HG02970 (cell line): ENCODE measurements at regions not wholly inside any gene's neighbourhood (a gene's known extent, or its start where the extent isn't known, plus 50 kb on each side); places are given as distances from the start of the nearest gene placed in this dataset.
"Not testable (repeated sequence)": the region's sequence is repeated elsewhere in the genome, so short reads cannot be mapped to it uniquely, and the experiment has no call there.

ENCODE experiments used
- ATAC-seq: cut with Tn5 transposase; IDR thresholded peaks from one replicate; pipeline ENCODE4 v1.9.1; 2021; ENCODE audit warnings: mild to moderate bottlenecking, moderate library complexity, moderate number of reproducible peaks; ENCODE audit not compliant: unreplicated experiment, low FRiP score

- ATAC-seq, result not testable (repeated sequence)
Measured at GRCh38 chr16:29139901-29140855, 155.3 kb downstream of the LAT start.

GRCh38 chr16:29139261-29139802 is 154.5 kb downstream of the LAT start:
- no peak for ATAC-seq

DNA sequence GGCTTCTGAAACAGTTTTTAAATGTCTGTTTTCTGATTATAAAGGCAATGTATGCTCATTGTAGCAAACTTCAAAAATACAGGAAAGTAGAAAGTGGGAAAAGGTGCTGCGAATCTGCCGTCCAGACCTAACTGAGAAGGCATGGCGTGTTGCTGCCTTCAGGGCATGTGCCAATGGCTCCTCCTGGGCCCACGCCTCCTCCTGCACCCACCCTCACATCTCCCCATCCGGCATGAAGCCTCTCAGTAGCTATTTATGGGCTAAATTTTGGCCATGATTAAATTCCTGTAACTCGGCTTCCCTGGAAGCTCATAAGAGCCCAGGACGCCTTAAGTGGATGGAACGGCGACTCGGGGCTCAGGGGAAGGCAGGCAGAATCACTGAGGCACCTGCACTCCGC is 153.8 kb downstream of the LAT start:
- not testable (repeated sequence) for ATAC-seq

GRCh38 chr16:29137894-29138662 is 153.2 kb downstream of the LAT start:
- ATAC-seq, result not testable (repeated sequence)

DNA sequence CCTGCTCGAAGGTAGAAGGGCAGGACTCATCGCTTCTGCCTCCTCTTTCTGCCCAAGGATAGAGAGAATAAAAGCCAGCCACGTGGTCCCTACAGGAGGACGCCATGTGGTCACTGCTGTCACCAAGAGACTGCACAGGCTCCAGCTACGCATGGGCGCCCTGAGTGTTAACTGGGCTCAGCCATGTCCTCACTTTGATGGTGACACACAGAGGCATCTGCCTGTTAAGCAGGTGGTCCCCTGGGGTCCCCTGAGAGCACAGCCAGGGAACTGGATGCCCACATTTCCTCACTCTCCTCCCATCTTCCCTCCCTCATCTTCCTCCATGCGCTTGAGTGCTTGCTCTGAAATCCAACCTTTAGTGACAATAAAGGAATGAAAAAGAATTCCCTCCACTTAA is 152.6 kb downstream of the LAT start:
- not testable (repeated sequence) for ATAC-seq

- ATAC-seq, result not testable (repeated sequence)
Measured at GRCh38 chr16:29136916-29137315, 152.1 kb downstream of the LAT start.

DNA sequence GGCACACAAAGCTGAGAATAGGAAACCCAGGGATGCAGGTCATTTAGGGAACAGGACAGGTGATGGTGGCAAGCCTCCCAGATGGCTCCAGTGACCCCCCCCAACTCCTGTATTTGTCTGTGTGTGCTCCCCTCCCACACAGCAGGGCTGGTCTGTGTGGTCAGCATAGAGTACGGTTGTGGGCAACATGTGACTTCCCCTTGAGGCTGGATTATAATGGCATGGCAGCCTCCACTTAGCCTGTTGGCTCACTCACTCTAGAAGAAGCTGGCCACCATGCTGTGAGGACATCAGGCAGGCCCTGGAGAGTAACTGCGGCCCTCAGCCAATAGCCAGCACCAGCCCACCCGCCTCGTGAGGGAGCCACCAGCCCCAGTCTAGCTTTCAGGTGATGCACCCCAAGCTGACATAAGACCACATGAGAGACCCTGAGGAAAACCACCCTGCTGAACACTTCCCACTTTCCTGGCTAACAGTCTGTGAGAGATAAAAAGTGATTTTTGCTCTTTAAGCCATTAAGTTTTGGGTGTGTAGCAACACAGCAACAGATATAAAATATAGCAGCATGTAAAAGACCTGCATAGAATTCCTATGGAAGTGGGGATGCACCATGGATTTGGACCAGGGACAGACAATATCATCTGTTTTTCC is 151.3 kb downstream of the LAT start:
- not testable (repeated sequence) for ATAC-seq

- not testable (repeated sequence) for ATAC-seq
Measured at GRCh38 chr16:29135098-29135497, 150.2 kb downstream of the LAT start.

GRCh38 chr16:29133681-29134430 is 149.0 kb downstream of the LAT start:
- ATAC-seq, result not testable (repeated sequence)

GRCh38 chr16:29132869-29133268 is 148.0 kb downstream of the LAT start:
- ATAC-seq, result not testable (repeated sequence)

- ATAC-seq, result not testable (repeated sequence)
Measured at GRCh38 chr16:29132444-29132843, 147.6 kb downstream of the LAT start.

DNA sequence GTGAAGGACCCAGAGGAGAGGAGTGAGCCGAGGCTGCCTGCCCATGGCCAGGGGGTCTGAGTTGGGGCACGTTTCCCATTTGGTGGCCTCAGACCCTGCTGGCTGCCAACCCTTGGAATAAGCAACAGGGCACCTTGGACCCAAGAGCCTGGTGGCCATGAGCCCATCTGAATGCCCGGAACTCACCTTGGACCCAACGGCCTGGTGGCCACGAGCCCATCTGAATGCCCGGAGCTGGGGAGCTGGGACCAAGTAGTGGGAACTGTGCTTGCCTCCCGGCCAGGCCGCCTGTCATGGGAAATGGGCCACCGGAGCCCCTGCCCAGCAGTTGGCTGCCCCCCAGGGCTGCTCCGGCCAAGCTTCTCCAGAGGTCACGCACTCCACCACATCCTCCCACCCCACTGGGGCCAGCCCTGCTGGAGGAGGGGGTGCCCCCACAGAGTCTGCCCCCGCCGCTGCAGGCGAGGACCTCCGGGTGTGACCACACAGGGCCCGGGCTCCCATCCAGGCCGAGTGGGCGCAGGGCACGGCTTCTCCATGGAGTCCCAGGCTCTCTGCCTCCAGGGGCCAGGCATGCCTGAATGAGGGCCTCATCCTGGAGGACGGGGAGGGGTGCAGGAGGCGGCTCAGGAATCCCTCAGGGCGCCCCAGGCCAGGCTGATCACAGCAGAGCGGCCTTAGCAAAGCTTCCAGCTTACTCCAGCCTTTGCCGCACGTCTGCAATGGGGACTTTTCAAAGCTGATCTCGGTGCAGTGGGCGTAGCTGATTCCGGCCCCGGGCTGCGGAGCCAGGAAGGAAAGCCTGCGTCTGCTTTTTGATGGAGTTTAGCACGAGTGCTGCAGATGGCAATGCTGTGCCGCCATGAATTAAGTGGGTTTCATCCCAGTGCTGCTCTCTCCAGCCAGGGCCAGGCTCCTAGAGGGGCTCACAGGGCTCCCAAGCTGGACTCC is 146.3 kb downstream of the LAT start:
- not testable (repeated sequence) for ATAC-seq

GRCh38 chr16:29130131-29130711 is 145.4 kb downstream of the LAT start:
- ATAC-seq, result not testable (repeated sequence)

DNA sequence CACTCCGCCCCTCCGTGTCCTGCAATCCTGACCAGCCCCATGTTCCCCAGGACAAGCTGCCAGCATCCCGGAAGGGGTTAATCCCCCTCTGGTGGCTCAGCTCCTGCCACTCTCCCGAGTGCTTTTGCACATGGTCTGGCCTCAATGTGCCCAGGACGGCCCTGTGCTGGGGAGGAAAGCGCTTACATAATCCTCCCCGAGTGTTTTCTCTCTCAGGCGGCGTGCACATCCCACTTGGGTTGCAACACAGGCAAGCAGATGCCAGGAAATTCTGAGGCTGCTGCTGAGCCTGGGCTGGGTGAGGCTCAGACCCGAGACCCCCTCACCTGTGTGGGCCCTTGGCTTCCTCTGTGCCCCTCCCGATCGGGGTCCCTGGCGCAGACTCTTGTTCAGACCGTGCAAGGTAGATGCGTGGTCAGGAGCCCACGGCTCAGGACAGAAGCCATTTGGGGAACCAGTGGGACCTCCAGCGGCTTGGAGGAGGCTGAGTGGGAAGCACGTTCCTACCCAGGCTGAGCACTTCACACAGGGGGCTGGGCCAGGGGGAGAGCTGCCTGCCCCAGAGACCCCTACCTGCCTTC is 144.7 kb downstream of the LAT start:
- ATAC-seq, result not testable (repeated sequence)

DNA sequence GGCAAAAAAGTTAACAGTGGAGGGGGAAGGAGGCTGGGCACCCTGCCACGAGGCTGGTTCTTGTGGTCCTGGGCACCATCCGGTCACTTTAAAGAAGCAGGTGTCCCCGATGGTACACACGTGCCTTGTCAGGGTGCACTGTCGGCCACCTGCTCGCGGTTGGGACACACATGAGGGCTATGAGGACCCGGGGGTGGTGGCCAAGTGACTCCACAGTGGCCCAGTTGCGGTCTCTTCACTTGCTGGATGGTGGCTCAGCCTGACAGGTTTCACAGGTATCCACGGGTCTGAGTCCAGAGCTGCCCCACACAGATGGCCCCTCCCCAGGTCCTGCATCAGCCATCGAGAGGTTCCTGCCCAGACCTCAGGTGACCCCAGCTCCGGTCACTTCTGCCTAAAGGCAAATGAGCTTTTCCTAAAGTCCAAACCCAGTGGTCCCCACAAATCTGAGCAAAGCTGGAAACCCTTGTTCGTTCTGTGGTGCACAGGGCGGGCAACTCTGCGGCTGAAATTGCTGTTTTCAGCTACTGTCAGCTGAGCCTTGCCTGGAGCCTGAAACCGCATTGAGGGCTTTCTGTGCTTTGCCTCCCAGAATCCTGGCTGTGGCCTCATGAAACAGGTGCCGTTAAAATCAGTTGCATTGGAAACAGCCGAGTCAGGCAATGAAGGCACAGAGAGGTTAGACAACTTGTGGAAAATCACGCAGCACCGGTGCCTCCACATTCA is 144.0 kb downstream of the LAT start:
- not testable (repeated sequence) for ATAC-seq

DNA sequence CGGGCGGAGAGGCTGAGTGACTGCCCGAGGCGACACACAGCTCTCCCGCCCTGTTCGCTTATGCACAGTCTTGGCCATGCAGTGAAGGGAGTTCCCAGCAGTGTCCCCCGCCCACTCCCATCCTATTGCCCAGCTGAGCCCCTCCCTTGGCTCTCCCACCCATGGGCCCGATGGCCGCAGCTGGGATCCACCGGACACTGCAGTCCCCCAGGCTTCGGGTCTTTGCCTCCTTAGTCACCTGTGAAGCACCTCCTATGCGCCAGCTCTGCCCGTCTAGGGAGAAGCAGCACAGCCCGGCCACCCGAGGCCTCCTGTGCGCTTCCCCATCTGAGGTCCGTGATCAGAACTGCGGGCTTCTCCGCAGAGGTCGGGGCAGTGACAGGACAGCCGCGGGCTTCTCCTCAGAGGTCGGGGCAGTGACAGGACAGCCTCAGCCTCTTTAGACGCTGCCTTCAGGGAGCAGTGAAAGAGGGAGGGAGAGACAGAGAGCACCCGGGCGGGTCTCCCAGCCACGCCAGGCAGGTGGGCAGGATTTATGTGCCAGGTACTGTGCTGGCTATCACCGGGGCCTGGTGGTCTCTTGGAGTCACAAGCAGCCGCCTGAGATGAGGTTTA is 143.1 kb downstream of the LAT start:
- ATAC-seq, result not testable (repeated sequence)

DNA sequence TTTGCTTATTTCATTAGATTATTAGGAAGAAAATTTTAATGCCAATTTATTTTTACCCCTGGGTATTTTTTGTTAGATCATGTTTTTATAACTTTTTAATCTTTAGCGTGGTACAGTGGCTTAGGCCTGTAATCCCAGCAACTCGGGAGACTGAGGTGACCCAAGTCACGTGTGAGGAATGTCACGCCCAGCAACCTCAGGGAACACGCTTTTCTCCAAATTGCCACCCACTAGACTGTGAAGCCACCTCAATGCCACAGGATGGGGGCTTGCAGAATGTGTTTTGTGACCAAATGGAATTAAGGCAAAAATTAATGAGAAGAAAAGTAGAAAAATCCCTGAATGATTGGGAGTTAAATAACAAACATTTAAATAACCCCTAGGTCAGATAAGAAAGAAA is 141.8 kb downstream of the LAT start:
- no peak for ATAC-seq
